ENCODE measurements at regions not wholly inside any gene's neighbourhood (a gene's known extent, or its start where the extent isn't known, plus 50 kb on each side); places are given as distances from the start of the nearest gene placed in this dataset.

- DNase-seq: no peak
Observed at GRCh38 chr2:160683206-160683605, 189.6 kb upstream of the RBMS1 start.

- DNase-seq: no peak
Observed at GRCh38 chr2:160687629-160688028, 194.0 kb upstream of the RBMS1 start.

GRCh38 chr2:160689441-160689840 is 195.8 kb upstream of the RBMS1 start:
- DNase-seq: no peak

- no peak for DNase-seq
Observed at GRCh38 chr2:160694221-160694620, 200.6 kb upstream of the RBMS1 start.

- DNase-seq: no peak
Observed at GRCh38 chr2:160694631-160695030, 201.0 kb upstream of the RBMS1 start.

- no peak for DNase-seq
Observed at GRCh38 chr2:160695402-160696086, 201.9 kb upstream of the RBMS1 start.

- DNase-seq: no peak
Observed at GRCh38 chr2:160696087-160696452, 202.5 kb upstream of the RBMS1 start.

- DNase-seq: no peak
Observed at GRCh38 chr2:160697817-160698216, 204.2 kb upstream of the RBMS1 start.

GRCh38 chr2:160700021-160700814 is 206.6 kb upstream of the RBMS1 start:
- DNase-seq: no peak

GRCh38 chr2:160701822-160702221 is 208.2 kb upstream of the RBMS1 start:
- DNase-seq: no peak

- no peak for DNase-seq
Observed at GRCh38 chr2:160702754-160703153, 209.1 kb upstream of the RBMS1 start.

- no peak for DNase-seq
Observed at GRCh38 chr2:160703648-160704585, 210.3 kb upstream of the RBMS1 start.

GRCh38 chr2:160715428-160715827 is 221.8 kb upstream of the RBMS1 start:
- no peak for DNase-seq

- DNase-seq: no peak
Observed at GRCh38 chr2:160719116-160719515, 225.5 kb upstream of the RBMS1 start.

- DNase-seq: no peak
Observed at GRCh38 chr2:160720098-160720497, 226.5 kb upstream of the RBMS1 start.

GRCh38 chr2:160721089-160722040 is 227.8 kb upstream of the RBMS1 start:
- DNase-seq: no peak

- no peak for DNase-seq
Observed at GRCh38 chr2:160726046-160726445, 232.4 kb upstream of the RBMS1 start.

- no peak for DNase-seq
Observed at GRCh38 chr2:160730296-160730995, 236.8 kb upstream of the RBMS1 start.

GRCh38 chr2:160731415-160731814 is 237.8 kb upstream of the RBMS1 start:
- DNase-seq: no peak

- no peak for DNase-seq
Observed at GRCh38 chr2:160731856-160732255, 238.2 kb upstream of the RBMS1 start.

GRCh38 chr2:160735696-160736095 is 242.1 kb upstream of the RBMS1 start:
- DNase-seq: no peak

Data from T1000 (cell line).